Astrocyte (in vitro differentiated cells and primary cell): ENCODE measurements at regions not wholly inside any gene's neighbourhood (a gene's known extent, or its start where the extent isn't known, plus 50 kb on each side); places are given as distances from the start of the nearest gene placed in this dataset.
"Not testable (repeated sequence)": the region's sequence is repeated elsewhere in the genome, so short reads cannot be mapped to it uniquely, and the experiment has no call there.

Experiments used
- DNase-seq: peaks from one replicate; pipeline ENCODE4 v3.0.0-alpha.2; 2010; ENCODE audit warnings: low read depth
- FAIRE-seq: peaks from 2 replicates; lab custom pipeline; 2011; peaks lifted over from hg19 to GRCh38; lab: Jason Lieb, UNC
- H2AFZ ChIP-seq: 2 replicates; pipeline ENCODE4 v1.6.0; 2012; ENCODE audit warnings: low read depth, low read length, inconsistent platforms
- H3K27ac ChIP-seq: 2 replicates; pipeline ENCODE4 v1.5.1; 2011; ENCODE audit warnings: low read depth, low read length, inconsistent platforms
- H3K27me3 ChIP-seq: 2 replicates; pipeline ENCODE4 v1.6.0; 2011; ENCODE audit warnings: low read length, inconsistent platforms; ENCODE audit not compliant: insufficient read depth
- H3K36me3 ChIP-seq: 2 replicates; pipeline ENCODE4 v1.5.1; 2011; ENCODE audit warnings: low read length, inconsistent platforms; ENCODE audit not compliant: insufficient read depth
- H3K4me1 ChIP-seq: 2 replicates; pipeline ENCODE4 v1.5.1; 2011; ENCODE audit warnings: low read length, inconsistent platforms; ENCODE audit not compliant: insufficient read depth
- H3K4me2 ChIP-seq: 2 replicates; pipeline ENCODE4 v1.6.0; 2012; ENCODE audit warnings: low read length, inconsistent platforms
- H3K4me3 ChIP-seq: 2 replicates; pipeline ENCODE4 v1.5.1; 2011; ENCODE audit warnings: low read depth, mild to moderate bottlenecking, low read length, inconsistent platforms; ENCODE audit not compliant: insufficient read depth
- H3K79me2 ChIP-seq: 2 replicates; pipeline ENCODE4 v1.6.0; 2012; ENCODE audit warnings: mild to moderate bottlenecking, low read length, inconsistent platforms; ENCODE audit not compliant: insufficient read depth
- H3K9ac ChIP-seq: 2 replicates; pipeline ENCODE4 v1.6.0; 2012; ENCODE audit warnings: mild to moderate bottlenecking, low read length, inconsistent platforms
- H3K9me3 ChIP-seq: 2 replicates; pipeline ENCODE4 v1.5.1; 2012; ENCODE audit warnings: low read depth, mild to moderate bottlenecking, low read length, inconsistent platforms; ENCODE audit not compliant: insufficient read depth
- H4K20me1 ChIP-seq: 2 replicates; pipeline ENCODE4 v1.6.0; 2012; ENCODE audit warnings: low read length, inconsistent platforms; ENCODE audit not compliant: insufficient read depth
- H3K27ac Mint-ChIP-seq: one replicate; pipeline ENCODE4 v1.8.0; 2021; ENCODE audit warnings: mild to moderate bottlenecking, mixed read lengths; ENCODE audit not compliant: unreplicated experiment
- H3K27me3 Mint-ChIP-seq: one replicate; pipeline ENCODE4 v1.8.0; 2021; ENCODE audit warnings: low read depth, mixed read lengths; ENCODE audit not compliant: unreplicated experiment
- H3K36me3 Mint-ChIP-seq: one replicate; pipeline ENCODE4 v1.8.0; 2021; ENCODE audit warnings: low read depth, mixed read lengths; ENCODE audit not compliant: unreplicated experiment
- H3K4me1 Mint-ChIP-seq: one replicate; pipeline ENCODE4 v1.8.0; 2021; ENCODE audit warnings: low read depth, mixed read lengths; ENCODE audit not compliant: unreplicated experiment
- H3K4me3 Mint-ChIP-seq: one replicate; pipeline ENCODE4 v1.8.0; 2021; ENCODE audit warnings: mild to moderate bottlenecking, moderate library complexity, mixed read lengths; ENCODE audit not compliant: unreplicated experiment
- H3K9me3 Mint-ChIP-seq: one replicate; pipeline ENCODE4 v1.8.0; 2021; ENCODE audit warnings: mild to moderate bottlenecking, mixed read lengths; ENCODE audit not compliant: unreplicated experiment
- EZH2 ChIP-seq: IDR thresholded peaks from 2 replicates; pipeline ENCODE4 v1.6.1; 2012; ENCODE audit warnings: mild to moderate bottlenecking, low read length, inconsistent platforms; ENCODE audit not compliant: insufficient read depth
- TF ChIP-seq, protein P1 (sequence below): IDR thresholded peaks from 2 replicates; pipeline ENCODE4 v1.5.1; 2011; ENCODE audit warnings: low read depth, mild to moderate bottlenecking, inconsistent platforms, low read length, moderate library complexity; ENCODE audit not compliant: insufficient read depth

DNA sequence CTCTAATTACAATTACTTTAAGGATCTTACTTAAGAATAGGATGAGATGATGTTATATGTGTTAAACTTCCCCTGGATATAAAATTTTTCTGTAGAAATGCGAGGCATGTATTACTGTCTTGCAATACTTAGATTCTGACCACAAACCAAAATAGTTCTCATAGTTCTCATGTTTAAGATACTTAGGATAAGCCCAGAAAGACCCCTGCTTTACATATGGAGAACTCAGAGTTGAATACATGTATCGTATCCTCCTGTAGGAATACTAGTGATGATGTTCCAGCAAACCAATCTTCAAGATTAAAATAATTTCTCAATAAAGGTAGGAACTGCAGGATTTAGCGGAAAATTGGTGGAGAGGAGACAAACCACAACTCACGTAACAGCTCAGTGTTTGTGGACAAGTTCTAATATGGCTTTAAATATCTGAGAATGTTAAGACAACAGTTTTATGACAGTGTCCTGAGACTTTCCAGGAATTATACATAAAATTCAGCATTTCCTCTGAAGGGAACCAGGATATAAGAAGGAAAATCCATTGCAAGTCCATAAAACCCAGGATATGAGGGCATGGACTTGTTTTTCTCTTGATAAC is 114.7 kb upstream of the CRY1 start:
- Mint-ChIP-seq H3K27ac (no peak overlapping the region), H3K27me3 (no peaks in the 10 kb centered on the region), H3K36me3 (peaks cover 1% of the 10 kb centered on the region), H3K4me1 (peaks cover 18% of the 10 kb centered on the region), H3K9me3 (peaks cover 3% of the 10 kb centered on the region), H3K4me3 (no peak overlapping the region)
- TF ChIP-seq, protein P1, sequence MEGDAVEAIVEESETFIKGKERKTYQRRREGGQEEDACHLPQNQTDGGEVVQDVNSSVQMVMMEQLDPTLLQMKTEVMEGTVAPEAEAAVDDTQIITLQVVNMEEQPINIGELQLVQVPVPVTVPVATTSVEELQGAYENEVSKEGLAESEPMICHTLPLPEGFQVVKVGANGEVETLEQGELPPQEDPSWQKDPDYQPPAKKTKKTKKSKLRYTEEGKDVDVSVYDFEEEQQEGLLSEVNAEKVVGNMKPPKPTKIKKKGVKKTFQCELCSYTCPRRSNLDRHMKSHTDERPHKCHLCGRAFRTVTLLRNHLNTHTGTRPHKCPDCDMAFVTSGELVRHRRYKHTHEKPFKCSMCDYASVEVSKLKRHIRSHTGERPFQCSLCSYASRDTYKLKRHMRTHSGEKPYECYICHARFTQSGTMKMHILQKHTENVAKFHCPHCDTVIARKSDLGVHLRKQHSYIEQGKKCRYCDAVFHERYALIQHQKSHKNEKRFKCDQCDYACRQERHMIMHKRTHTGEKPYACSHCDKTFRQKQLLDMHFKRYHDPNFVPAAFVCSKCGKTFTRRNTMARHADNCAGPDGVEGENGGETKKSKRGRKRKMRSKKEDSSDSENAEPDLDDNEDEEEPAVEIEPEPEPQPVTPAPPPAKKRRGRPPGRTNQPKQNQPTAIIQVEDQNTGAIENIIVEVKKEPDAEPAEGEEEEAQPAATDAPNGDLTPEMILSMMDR: no peak
- no peak for TF ChIP-seq EZH2
- Histone ChIP-seq H3K36me3 (no peaks in the 10 kb centered on the region), H3K4me3 (no peak overlapping the region), H3K9ac (no peak overlapping the region), H3K4me1 (peaks cover 4% of the 10 kb centered on the region), H3K9me3 (no peaks in the 10 kb centered on the region), H3K27me3 (no peaks in the 10 kb centered on the region), H2AFZ (no peak overlapping the region), H4K20me1 (no peaks in the 10 kb centered on the region), H3K79me2 (no peaks in the 10 kb centered on the region), H3K27ac (no peak overlapping the region), H3K4me2 (peak overlapping the region; percentile 54)
- peak; percentile 63 for DNase-seq
- no peak for FAIRE-seq

DNA sequence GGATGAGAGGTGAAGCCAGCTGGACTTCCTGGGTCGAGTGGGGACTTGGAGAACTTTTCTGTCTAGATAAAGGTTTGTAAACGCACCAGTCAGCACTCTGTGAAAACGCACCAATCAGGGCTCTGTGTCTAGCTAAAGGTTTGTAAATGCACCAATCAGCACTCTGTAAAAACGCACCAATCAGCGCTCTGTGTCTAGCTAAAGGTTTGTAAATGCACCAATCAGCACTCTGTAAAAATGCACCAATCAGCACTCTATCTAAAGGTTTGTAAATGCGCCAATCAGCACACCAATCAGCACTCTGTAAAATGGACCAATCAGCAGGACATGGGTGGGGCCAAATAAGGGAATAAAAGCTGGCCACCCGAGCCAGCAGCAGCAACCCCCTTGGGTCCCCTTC is 116.4 kb upstream of the CRY1 start:
- H3K27me3 Mint-ChIP-seq, H3K79me2 ChIP-seq, H3K9me3 Mint-ChIP-seq: not testable (repeated sequence)

DNA sequence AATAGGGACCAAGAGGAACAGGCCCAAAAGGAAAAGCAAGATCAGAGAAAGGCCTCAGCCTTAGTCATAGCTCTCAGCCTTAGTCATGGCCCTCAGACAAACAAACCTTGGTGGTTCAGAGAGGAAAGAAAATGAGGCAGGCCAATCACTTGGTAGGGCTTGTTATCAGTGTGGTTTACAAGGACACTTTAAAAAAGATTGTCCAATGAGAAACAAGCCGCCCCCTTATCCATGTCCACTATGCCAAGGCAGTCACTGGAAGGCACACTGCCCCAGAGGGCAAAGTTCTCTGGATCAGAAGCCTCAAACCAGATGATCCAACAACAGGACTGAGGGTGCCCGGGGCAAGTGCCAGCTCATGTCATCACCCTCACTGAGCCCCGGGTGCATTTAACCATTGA is 121.0 kb upstream of the CRY1 start:
- not testable (repeated sequence) for H3K4me1 Mint-ChIP-seq, H3K79me2 ChIP-seq, H4K20me1 ChIP-seq, H3K36me3 ChIP-seq, FAIRE-seq, H3K9ac ChIP-seq, H3K4me1 ChIP-seq, H3K27me3 Mint-ChIP-seq, H3K27ac Mint-ChIP-seq, H3K9me3 Mint-ChIP-seq, H3K36me3 Mint-ChIP-seq, H3K4me3 ChIP-seq, H3K27ac ChIP-seq, H3K4me3 Mint-ChIP-seq, H3K27me3 ChIP-seq, H3K9me3 ChIP-seq
- peak overlapping the region; percentile 46 for H3K4me2 ChIP-seq
- DNase-seq: peak; percentile 78
- H2AFZ ChIP-seq: peak overlapping the region; percentile 10

More for the DNA sequence above, 116.4 kb upstream of the CRY1 start:
- not testable (repeated sequence) for H3K9me3 ChIP-seq, H2AFZ ChIP-seq, H3K4me3 ChIP-seq, H3K27ac ChIP-seq, H3K27me3 ChIP-seq, H3K4me1 ChIP-seq, H3K4me2 ChIP-seq, H3K36me3 ChIP-seq, FAIRE-seq, DNase-seq, H3K9ac ChIP-seq, H3K27ac Mint-ChIP-seq, H4K20me1 ChIP-seq, H3K4me3 Mint-ChIP-seq, H3K36me3 Mint-ChIP-seq
- peaks cover 18% of the 10 kb centered on the region for H3K4me1 Mint-ChIP-seq

DNA sequence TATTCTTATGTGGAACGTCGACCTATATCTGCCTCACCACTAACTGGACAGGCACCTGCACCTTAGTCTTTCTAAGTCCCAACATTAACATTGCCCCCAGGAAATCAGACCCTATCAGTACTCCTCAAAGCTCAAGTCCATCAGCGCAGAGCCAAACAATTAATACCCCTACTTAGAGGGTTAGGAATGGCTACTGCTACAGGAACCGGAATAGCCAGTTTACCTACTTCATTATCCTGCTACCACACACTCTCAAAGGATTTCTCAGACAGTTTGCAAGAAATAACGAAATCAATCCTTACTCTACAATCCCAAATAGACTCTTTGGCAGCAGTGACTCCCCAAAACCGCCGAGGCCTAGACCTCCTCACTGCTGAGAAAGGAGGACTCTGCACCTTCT is 123.1 kb upstream of the CRY1 start:
- H3K27ac ChIP-seq, H3K9me3 ChIP-seq, H3K4me2 ChIP-seq, H3K79me2 ChIP-seq, H3K4me1 Mint-ChIP-seq, H3K4me3 Mint-ChIP-seq, H3K27me3 ChIP-seq, H3K36me3 ChIP-seq, H3K9me3 Mint-ChIP-seq, DNase-seq, H3K27ac Mint-ChIP-seq, H3K27me3 Mint-ChIP-seq, FAIRE-seq, H3K4me3 ChIP-seq, H3K36me3 Mint-ChIP-seq, H4K20me1 ChIP-seq, H2AFZ ChIP-seq, H3K9ac ChIP-seq, H3K4me1 ChIP-seq: not testable (repeated sequence)
